ENCODE measurements at regions not wholly inside any gene's neighbourhood (a gene's known extent, or its start where the extent isn't known, plus 50 kb on each side); places are given as distances from the start of the nearest gene placed in this dataset.
A peak's percentile ranks its signal among the peaks of the same experiment; 100 is the strongest.

- DNase-seq (ENCODE audit: low spot score): no peak
Observed at GRCh38 chr6:11633741-11634509, 96.4 kb downstream of the TMEM170B start.

- DNase-seq (ENCODE audit: low spot score): no peak
Observed at GRCh38 chr6:11634948-11635347, 97.4 kb downstream of the TMEM170B start.

- no peak for DNase-seq (ENCODE audit: low spot score)
Observed at GRCh38 chr6:11636121-11636520, 98.6 kb downstream of the TMEM170B start.

GRCh38 chr6:11637266-11637665 lies 99.7 kb downstream of the TMEM170B start:
- no peak for DNase-seq (ENCODE audit: low spot score)

- no peak for DNase-seq (ENCODE audit: low spot score)
Observed at GRCh38 chr6:11639376-11640235, 102.1 kb downstream of the TMEM170B start.

GRCh38 chr6:11640486-11640885 lies 102.9 kb downstream of the TMEM170B start:
- DNase-seq (ENCODE audit: low spot score): no peak

- no peak for DNase-seq (ENCODE audit: low spot score)
Observed at GRCh38 chr6:11644071-11644470, 106.5 kb downstream of the TMEM170B start.

GRCh38 chr6:11644601-11645000 lies 107.1 kb downstream of the TMEM170B start:
- DNase-seq (ENCODE audit: low spot score): no peak

- DNase-seq (ENCODE audit: low spot score): no peak
Observed at GRCh38 chr6:11645016-11645415, 107.5 kb downstream of the TMEM170B start.

- no peak for DNase-seq (ENCODE audit: low spot score)
Observed at GRCh38 chr6:11648436-11648775, 110.9 kb downstream of the TMEM170B start.

GRCh38 chr6:11648889-11649288 lies 111.3 kb downstream of the TMEM170B start:
- DNase-seq (ENCODE audit: low spot score): no peak

- peak; percentile 61 for DNase-seq (ENCODE audit: low spot score)
Observed at GRCh38 chr6:11650025-11650696, 112.6 kb downstream of the TMEM170B start.

- DNase-seq (ENCODE audit: low spot score): no peak
Observed at GRCh38 chr6:11650711-11651110, 113.2 kb downstream of the TMEM170B start.

GRCh38 chr6:11653028-11653583 lies 115.6 kb downstream of the TMEM170B start:
- DNase-seq (ENCODE audit: low spot score): no peak

GRCh38 chr6:11654876-11655275 lies 117.3 kb downstream of the TMEM170B start:
- DNase-seq (ENCODE audit: low spot score): no peak

GRCh38 chr6:11656491-11656890 lies 118.9 kb downstream of the TMEM170B start:
- no peak for DNase-seq (ENCODE audit: low spot score)

GRCh38 chr6:11659757-11660156 lies 118.8 kb downstream of the ADTRP start:
- DNase-seq (ENCODE audit: low spot score): no peak

- DNase-seq (ENCODE audit: low spot score): no peak
Observed at GRCh38 chr6:11662323-11662722, 116.3 kb downstream of the ADTRP start.

- DNase-seq (ENCODE audit: low spot score): no peak
Observed at GRCh38 chr6:11663519-11663918, 115.1 kb downstream of the ADTRP start.

All from ecto neural progenitor cell (in vitro differentiated cells).